Brain microvascular endothelial cell (primary cell): ENCODE measurements at regions not wholly inside any gene's neighbourhood (a gene's known extent, or its start where the extent isn't known, plus 50 kb on each side); places are given as distances from the start of the nearest gene placed in this dataset.
"Not testable (repeated sequence)": the region's sequence is repeated elsewhere in the genome, so short reads cannot be mapped to it uniquely, and the experiment has no call there.

Experiments
- DNase-seq: peaks from one replicate; pipeline ENCODE4 v3.0.0-alpha.2; 2020
- H3K27ac ChIP-seq: fragments of 250-450 bp; sonication (Bioruptor Pico); 2 replicates; pipeline ENCODE4 v1.5.1; 2020; ENCODE audit warnings: mild to moderate bottlenecking, moderate library complexity
- H3K27me3 ChIP-seq: fragments of 250-450 bp; sonication (Bioruptor Pico); replicated peaks from 2 replicates; pipeline ENCODE4 v1.5.1; 2020; ENCODE audit warnings: mild to moderate bottlenecking
- H3K36me3 ChIP-seq: fragments of 250-450 bp; sonication (Bioruptor Pico); replicated peaks from 2 replicates; pipeline ENCODE4 v1.5.1; 2020; ENCODE audit warnings: mild to moderate bottlenecking
- H3K4me3 ChIP-seq: 2 replicates; pipeline ENCODE4 v1.5.1; 2011; ENCODE audit warnings: low read depth, mild to moderate bottlenecking, control low read depth, low read length, moderate library complexity
- in situ Hi-C: cut with HindIII; loops from 2 replicates; pipeline ENCODE4 v1.10.0; 2017; ENCODE audit warnings: low sequenced_read_pairs, low pct_ligation_motif_present
- TF ChIP-seq, protein P1 (sequence below): IDR thresholded peaks from 2 replicates; pipeline ENCODE4 v1.5.1; 2011; ENCODE audit warnings: low read depth, mild to moderate bottlenecking, moderate library complexity, low read length, control low read depth, inconsistent platforms; ENCODE audit errors: missing control alignments

DNA sequence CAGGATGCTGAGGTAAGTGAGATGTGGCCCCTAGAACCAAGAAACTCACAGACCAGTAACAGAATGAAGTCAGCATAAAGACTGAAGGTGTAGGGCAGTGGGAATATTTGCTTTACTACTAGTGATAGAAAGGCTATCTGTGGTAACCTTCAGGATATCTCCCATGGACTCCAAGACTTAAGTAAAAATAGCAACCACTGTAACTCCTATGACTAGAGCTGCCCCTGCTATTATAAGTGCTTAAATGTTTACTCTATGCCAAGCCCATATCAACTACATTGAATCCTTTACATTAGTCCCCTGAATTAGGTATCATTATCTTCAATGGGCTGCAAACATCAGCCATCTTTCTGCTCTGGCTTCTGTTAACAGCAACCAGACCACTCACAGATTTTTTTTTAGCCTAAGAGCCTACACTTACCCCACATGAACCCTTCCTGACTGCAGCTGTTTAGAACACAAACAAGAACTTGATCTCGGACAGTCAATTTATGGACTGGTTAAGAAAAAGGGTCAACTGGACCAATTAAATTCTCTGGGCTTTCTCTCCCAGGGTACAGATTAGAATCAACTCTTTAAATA lies 335.1 kb upstream of the API5 start:
- Histone ChIP-seq H3K36me3 (no peaks in the 10 kb centered on the region), H3K4me3 (no peak overlapping the region), H3K27me3 (no peaks in the 10 kb centered on the region), H3K27ac (no peak overlapping the region)
- in situ Hi-C loops = no loop called here
- TF ChIP-seq, protein P1, sequence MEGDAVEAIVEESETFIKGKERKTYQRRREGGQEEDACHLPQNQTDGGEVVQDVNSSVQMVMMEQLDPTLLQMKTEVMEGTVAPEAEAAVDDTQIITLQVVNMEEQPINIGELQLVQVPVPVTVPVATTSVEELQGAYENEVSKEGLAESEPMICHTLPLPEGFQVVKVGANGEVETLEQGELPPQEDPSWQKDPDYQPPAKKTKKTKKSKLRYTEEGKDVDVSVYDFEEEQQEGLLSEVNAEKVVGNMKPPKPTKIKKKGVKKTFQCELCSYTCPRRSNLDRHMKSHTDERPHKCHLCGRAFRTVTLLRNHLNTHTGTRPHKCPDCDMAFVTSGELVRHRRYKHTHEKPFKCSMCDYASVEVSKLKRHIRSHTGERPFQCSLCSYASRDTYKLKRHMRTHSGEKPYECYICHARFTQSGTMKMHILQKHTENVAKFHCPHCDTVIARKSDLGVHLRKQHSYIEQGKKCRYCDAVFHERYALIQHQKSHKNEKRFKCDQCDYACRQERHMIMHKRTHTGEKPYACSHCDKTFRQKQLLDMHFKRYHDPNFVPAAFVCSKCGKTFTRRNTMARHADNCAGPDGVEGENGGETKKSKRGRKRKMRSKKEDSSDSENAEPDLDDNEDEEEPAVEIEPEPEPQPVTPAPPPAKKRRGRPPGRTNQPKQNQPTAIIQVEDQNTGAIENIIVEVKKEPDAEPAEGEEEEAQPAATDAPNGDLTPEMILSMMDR = no peak
- DNase-seq = no peak

DNA sequence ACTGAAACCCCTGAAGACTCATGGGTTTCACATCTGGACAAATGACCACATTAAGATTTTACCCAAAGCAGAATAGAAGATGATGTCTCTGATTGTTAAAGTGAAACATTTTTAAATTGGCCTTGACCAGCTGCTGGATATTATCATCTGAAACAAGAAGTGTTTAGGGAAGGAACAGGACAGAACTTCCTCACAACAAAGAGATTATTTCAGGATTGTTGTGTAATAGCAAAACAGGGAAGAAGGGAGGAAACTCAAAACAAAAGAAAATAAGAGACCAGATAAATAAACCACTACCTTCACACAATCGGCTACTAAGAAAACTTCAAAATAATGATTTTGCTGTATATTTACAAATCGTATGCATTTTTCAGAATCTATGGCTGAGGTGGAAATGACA lies 319.2 kb upstream of the API5 start:
- H3K36me3 ChIP-seq = no peaks in the 10 kb centered on the region
- in situ Hi-C loops = no loop called here
- no peak for DNase-seq

DNA sequence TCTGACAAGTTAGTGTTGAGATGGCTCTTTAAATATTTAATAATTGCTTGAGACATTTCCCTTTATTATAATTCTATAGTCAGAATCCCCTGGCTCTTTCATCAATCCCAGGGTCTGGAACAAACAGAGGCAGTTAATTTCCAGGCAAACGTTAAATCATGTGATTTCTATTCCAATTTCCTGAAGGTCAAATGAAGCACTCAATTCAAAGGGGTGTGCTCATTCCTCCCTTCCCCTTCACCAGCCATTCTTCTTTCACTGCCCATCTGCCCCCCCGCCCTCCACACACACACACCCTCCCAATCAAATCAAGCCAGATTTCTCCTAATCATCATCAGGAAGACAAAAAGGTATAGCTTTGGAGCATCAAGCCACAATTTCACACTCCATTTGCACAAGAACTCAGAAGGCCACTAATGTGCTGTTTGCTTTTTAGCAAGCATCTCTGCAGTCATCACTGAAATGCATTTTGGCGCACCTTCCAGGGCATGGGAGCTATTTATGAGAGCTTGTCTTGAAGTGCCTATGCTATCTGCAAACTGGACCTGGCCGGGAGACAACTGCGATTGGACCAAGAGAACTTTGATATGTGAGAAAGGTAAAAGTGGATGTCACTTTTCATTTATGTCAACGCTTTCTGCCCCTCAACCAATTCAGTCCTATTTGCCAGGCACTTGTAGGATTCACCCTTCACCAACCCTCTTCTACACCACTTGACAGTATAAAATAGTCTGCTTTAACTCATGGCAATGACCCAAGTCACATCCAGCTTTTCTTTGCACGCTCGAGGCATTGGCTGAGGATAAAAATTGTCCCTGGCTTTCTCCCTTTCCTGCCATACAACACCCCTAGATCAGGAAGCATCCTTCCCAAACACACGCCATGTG lies 315.1 kb upstream of the API5 start:
- TF ChIP-seq, protein P1 = no peak
- in situ Hi-C loops = no loop called here
- H3K27me3 ChIP-seq = no peaks in the 10 kb centered on the region
- no peaks in the 10 kb centered on the region for H3K36me3 ChIP-seq
- DNase-seq = no peak
- no peak overlapping the region for H3K27ac ChIP-seq
- no peak overlapping the region for H3K4me3 ChIP-seq

More for the DNA sequence above, 319.2 kb upstream of the API5 start:
- Histone ChIP-seq H3K27me3 (no peaks in the 10 kb centered on the region), H3K27ac (no peak overlapping the region), H3K4me3 (no peak overlapping the region)
- TF ChIP-seq, protein P1 = no peak

DNA sequence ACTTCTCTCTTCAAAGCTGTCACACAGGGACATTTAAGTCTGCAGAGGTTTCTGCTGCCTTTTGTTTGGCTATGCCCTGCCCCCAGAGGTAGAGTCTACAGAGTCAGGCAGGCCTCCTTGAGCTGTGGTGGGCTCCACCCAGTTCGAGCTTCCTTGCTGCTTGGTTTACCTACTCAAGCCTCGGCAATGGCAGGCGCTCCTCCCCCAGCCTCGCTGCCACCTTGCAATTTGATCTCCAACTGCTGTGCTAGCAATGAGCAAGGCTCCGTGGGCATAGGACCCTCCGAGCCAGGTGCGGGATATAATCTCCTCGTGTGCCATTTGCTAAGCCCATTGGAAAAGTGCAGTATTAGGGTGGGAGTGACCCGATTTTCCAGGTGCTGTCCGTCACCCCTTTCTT lies 306.9 kb upstream of the API5 start:
- in situ Hi-C loops, H3K36me3 ChIP-seq, H3K27ac ChIP-seq, H3K4me3 ChIP-seq, DNase-seq, H3K27me3 ChIP-seq: not testable (repeated sequence)

DNA sequence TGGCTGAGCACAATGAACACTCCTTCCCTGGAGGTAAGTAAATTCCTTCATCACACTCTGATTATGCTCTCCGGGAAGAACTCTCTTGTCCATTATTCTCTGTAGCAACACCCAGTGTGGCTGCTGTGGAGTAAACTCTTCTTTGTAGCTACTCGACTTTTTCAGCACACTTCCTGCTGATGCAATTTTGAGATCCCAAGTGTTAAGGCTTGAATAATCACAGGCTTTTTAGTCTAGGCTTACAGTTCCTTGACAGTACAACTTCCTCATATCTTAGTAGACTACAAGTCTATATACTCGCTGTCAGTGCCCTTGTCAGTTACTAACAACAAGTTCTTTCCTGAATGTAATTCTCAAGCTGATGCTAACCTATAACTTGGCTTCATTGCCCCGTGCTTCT lies 301.8 kb upstream of the API5 start:
- no peak for DNase-seq
- H3K27ac ChIP-seq = no peak overlapping the region
- in situ Hi-C loops = no loop called here
- TF ChIP-seq, protein P1 = no peak
- no peaks in the 10 kb centered on the region for H3K36me3 ChIP-seq
- no peaks in the 10 kb centered on the region for H3K27me3 ChIP-seq
- no peak overlapping the region for H3K4me3 ChIP-seq

DNA sequence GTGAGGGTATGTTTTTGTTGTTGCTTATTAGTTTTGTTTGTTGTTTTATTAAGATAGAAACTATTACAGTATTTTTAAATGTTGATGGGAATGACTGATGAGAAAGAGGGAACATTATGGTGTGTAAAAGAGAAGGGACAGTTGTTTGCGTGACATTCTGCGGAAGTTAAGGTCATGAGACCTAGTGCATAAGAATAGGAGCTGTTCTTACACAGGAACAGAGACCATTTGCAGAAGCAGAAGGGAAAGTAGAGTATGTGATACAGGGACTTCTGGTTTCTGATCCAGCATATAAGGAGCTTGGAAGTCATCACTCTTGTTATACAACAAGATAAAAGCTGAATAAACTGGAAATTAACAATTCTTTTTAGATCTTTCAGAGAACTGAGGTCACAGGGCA lies 299.2 kb upstream of the API5 start:
- no peak for DNase-seq
- in situ Hi-C loops = no loop called here
- TF ChIP-seq, protein P1 = no peak

More for the DNA sequence above, 299.2 kb upstream of the API5 start:
- no peaks in the 10 kb centered on the region for H3K36me3 ChIP-seq
- no peak overlapping the region for H3K27ac ChIP-seq
- no peaks in the 10 kb centered on the region for H3K27me3 ChIP-seq
- no peak overlapping the region for H3K4me3 ChIP-seq
